ENCODE measurements at regions not wholly inside any gene's neighbourhood (a gene's known extent, or its start where the extent isn't known, plus 50 kb on each side); places are given as distances from the start of the nearest gene placed in this dataset.

GRCh38 chr11:88039476-88040147 is 135.6 kb downstream of the RAB38 start:
- TF ChIP-seq, protein P1, sequence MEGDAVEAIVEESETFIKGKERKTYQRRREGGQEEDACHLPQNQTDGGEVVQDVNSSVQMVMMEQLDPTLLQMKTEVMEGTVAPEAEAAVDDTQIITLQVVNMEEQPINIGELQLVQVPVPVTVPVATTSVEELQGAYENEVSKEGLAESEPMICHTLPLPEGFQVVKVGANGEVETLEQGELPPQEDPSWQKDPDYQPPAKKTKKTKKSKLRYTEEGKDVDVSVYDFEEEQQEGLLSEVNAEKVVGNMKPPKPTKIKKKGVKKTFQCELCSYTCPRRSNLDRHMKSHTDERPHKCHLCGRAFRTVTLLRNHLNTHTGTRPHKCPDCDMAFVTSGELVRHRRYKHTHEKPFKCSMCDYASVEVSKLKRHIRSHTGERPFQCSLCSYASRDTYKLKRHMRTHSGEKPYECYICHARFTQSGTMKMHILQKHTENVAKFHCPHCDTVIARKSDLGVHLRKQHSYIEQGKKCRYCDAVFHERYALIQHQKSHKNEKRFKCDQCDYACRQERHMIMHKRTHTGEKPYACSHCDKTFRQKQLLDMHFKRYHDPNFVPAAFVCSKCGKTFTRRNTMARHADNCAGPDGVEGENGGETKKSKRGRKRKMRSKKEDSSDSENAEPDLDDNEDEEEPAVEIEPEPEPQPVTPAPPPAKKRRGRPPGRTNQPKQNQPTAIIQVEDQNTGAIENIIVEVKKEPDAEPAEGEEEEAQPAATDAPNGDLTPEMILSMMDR (IDR thresholded peaks at IDR 0.05), result no peak
- TF ChIP-seq EZH2phosphoT487 (IDR thresholded peaks at IDR 0.05) (no peak), EZH2 (IDR thresholded peaks at IDR 0.05) (no peak)
